ENCODE measurements at regions not wholly inside any gene's neighbourhood (a gene's known extent, or its start where the extent isn't known, plus 50 kb on each side); places are given as distances from the start of the nearest gene placed in this dataset.

GRCh38 chr7:35553519-35553918 lies 141.4 kb downstream of the HERPUD2 start:
- Histone ChIP-seq H3K79me2 (ENCODE audit: control insufficient read depth, insufficient read depth, low read length) (no peaks in the 10 kb centered on the region), H3K4me3 (replicated peaks in 1 of 4; ENCODE audit: control extremely low read depth in 1 of 4, insufficient read depth in 1 of 4, low read depth in 3 of 4, low read length in 4 of 4) (no peak overlapping the region), H3K27me3 (ENCODE audit: control insufficient read depth, insufficient read depth, low read length) (no peaks in the 10 kb centered on the region), H3K36me3 (ENCODE audit: control insufficient read depth, insufficient read depth, low read length) (no peaks in the 10 kb centered on the region), H3K9me3 (ENCODE audit: control insufficient read depth, insufficient read depth, low read depth, low read length) (no peaks in the 10 kb centered on the region), H4K20me1 (ENCODE audit: control insufficient read depth, extremely low read depth, insufficient read depth, low read length) (no peaks in the 10 kb centered on the region), H3K4me2 (ENCODE audit: extremely low read depth, insufficient read depth, low read length) (no peak overlapping the region), H3K4me1 (ENCODE audit: control insufficient read depth, extremely low read depth, insufficient read depth, low read length) (no peaks in the 10 kb centered on the region), H3K9ac (ENCODE audit: insufficient read depth, low read length) (no peak overlapping the region), H2AFZ (ENCODE audit: low read length) (no peak overlapping the region), H3K27ac (ENCODE audit: insufficient read depth, low read length) (no peak overlapping the region)
- TF ChIP-seq EZH2 (IDR thresholded peaks at IDR 0.05; ENCODE audit: low read length, missing control alignments) (no peak), CTCF (conservative IDR thresholded peaks at IDR 0.05 in 1 of 2, IDR thresholded peaks at IDR 0.05 in 1 of 2; ENCODE audit: low read depth in 1 of 2, low read length in 2 of 2) (no peak)
- peak in 1 of 2 donors; percentile 9 for DNase-seq (ENCODE audit: low read depth in 2 of 2)

- Histone ChIP-seq H3K36me3 (ENCODE audit: control insufficient read depth, insufficient read depth, low read length) (no peaks in the 10 kb centered on the region), H2AFZ (ENCODE audit: low read length) (no peak overlapping the region), H3K4me2 (ENCODE audit: extremely low read depth, insufficient read depth, low read length) (no peak overlapping the region), H3K9ac (ENCODE audit: insufficient read depth, low read length) (no peak overlapping the region), H3K9me3 (ENCODE audit: control insufficient read depth, insufficient read depth, low read depth, low read length) (no peaks in the 10 kb centered on the region), H3K4me1 (ENCODE audit: control insufficient read depth, extremely low read depth, insufficient read depth, low read length) (no peaks in the 10 kb centered on the region), H3K4me3 (replicated peaks in 1 of 4; ENCODE audit: control extremely low read depth in 1 of 4, insufficient read depth in 1 of 4, low read depth in 3 of 4, low read length in 4 of 4) (no peak overlapping the region), H4K20me1 (ENCODE audit: control insufficient read depth, extremely low read depth, insufficient read depth, low read length) (no peaks in the 10 kb centered on the region), H3K27ac (ENCODE audit: insufficient read depth, low read length) (no peak overlapping the region), H3K79me2 (ENCODE audit: control insufficient read depth, insufficient read depth, low read length) (no peaks in the 10 kb centered on the region), H3K27me3 (ENCODE audit: control insufficient read depth, insufficient read depth, low read length) (no peaks in the 10 kb centered on the region)
- DNase-seq (ENCODE audit: low read depth in 2 of 2): no peak
- TF ChIP-seq EZH2 (IDR thresholded peaks at IDR 0.05; ENCODE audit: low read length, missing control alignments): no peak
- no peak for TF ChIP-seq CTCF (conservative IDR thresholded peaks at IDR 0.05 in 1 of 2, IDR thresholded peaks at IDR 0.05 in 1 of 2; ENCODE audit: low read depth in 1 of 2, low read length in 2 of 2)
Measured at GRCh38 chr7:35552691-35553090, 142.2 kb downstream of the HERPUD2 start.

GRCh38 chr7:35551321-35552081 lies 143.4 kb downstream of the HERPUD2 start:
- Histone ChIP-seq H3K36me3 (ENCODE audit: control insufficient read depth, insufficient read depth, low read length) (no peaks in the 10 kb centered on the region), H3K27me3 (ENCODE audit: control insufficient read depth, insufficient read depth, low read length) (no peaks in the 10 kb centered on the region), H3K79me2 (ENCODE audit: control insufficient read depth, insufficient read depth, low read length) (no peaks in the 10 kb centered on the region), H3K4me1 (ENCODE audit: control insufficient read depth, extremely low read depth, insufficient read depth, low read length) (no peaks in the 10 kb centered on the region), H3K9me3 (ENCODE audit: control insufficient read depth, insufficient read depth, low read depth, low read length) (no peaks in the 10 kb centered on the region), H3K27ac (ENCODE audit: insufficient read depth, low read length) (no peak overlapping the region), H4K20me1 (ENCODE audit: control insufficient read depth, extremely low read depth, insufficient read depth, low read length) (no peaks in the 10 kb centered on the region), H3K4me2 (ENCODE audit: extremely low read depth, insufficient read depth, low read length) (no peak overlapping the region), H3K9ac (ENCODE audit: insufficient read depth, low read length) (no peak overlapping the region), H3K4me3 (replicated peaks in 1 of 4; ENCODE audit: control extremely low read depth in 1 of 4, insufficient read depth in 1 of 4, low read depth in 3 of 4, low read length in 4 of 4) (no peak overlapping the region), H2AFZ (ENCODE audit: low read length) (no peak overlapping the region)
- TF ChIP-seq CTCF (conservative IDR thresholded peaks at IDR 0.05 in 1 of 2, IDR thresholded peaks at IDR 0.05 in 1 of 2; ENCODE audit: low read depth in 1 of 2, low read length in 2 of 2) (no peak), EZH2 (IDR thresholded peaks at IDR 0.05; ENCODE audit: low read length, missing control alignments) (no peak)
- DNase-seq (ENCODE audit: low read depth in 2 of 2): no peak
